ENCODE measurements at regions not wholly inside any gene's neighbourhood (a gene's known extent, or its start where the extent isn't known, plus 50 kb on each side); places are given as distances from the start of the nearest gene placed in this dataset.

DNA sequence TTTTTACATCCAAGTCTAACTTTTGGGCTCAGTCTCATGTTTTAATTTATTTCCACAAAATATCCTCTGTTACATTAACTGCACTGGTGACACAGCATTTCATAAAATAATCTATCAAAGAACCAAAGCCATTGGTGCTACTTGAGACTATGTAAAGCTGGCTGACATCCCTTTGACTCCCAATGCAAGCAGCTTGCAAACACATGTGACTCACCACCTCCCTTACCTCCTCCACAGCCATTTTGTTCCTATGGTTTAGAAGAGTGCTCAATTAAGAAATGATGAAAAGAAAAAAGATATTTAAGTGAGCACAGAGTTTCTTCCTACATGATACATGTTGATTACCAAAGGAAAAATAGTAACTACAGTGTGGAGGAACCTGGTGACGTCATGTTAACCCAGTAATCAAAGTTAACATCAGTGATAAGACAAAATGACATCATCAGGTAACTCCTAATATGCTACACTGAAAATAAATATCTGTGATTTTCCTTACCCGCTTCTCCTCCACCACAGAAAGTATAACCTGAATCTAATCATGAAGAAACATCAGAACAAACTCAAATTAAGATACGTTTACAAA lies 53.3 kb upstream of the LGSN start:
- H3K79me2 ChIP-seq (ENCODE audit: insufficient read depth, low read length): no peaks in the 10 kb centered on the region
- no peak overlapping the region for H2AFZ ChIP-seq (ENCODE audit: low read length)
- no peak overlapping the region for H3K4ac ChIP-seq (ENCODE audit: low read depth, low read length)
- H3K36me3 Mint-ChIP-seq (ENCODE audit: insufficient read depth in 1 of 3, low read depth in 3 of 3): no peaks in the 10 kb centered on the region; a peak in 1 of 7 replicates
- no peak overlapping the region for H4K5ac ChIP-seq (ENCODE audit: insufficient read length, low read depth, low read length)
- H3K23ac ChIP-seq (ENCODE audit: insufficient read length, low read depth, low read length): no peak overlapping the region
- H3K27me3 ChIP-seq (ENCODE audit: insufficient read depth, low read length): no peaks in the 10 kb centered on the region
- no peak overlapping the region for H2BK5ac ChIP-seq (ENCODE audit: insufficient read length, low read length)
- no peak overlapping the region for H3K27ac Mint-ChIP-seq
- no peaks in the 10 kb centered on the region for H3K23me2 ChIP-seq (ENCODE audit: insufficient read length, low read depth, low read length, poor library complexity, severe bottlenecking)
- no peaks in the 10 kb centered on the region for H3K9me3 Mint-ChIP-seq
- peaks cover 4 to 5% of the 10 kb centered on the region in 2 experiments; a peak in 3 of 4 replicates for H3K4me1 Mint-ChIP-seq
- TF ChIP-seq, protein P1, sequence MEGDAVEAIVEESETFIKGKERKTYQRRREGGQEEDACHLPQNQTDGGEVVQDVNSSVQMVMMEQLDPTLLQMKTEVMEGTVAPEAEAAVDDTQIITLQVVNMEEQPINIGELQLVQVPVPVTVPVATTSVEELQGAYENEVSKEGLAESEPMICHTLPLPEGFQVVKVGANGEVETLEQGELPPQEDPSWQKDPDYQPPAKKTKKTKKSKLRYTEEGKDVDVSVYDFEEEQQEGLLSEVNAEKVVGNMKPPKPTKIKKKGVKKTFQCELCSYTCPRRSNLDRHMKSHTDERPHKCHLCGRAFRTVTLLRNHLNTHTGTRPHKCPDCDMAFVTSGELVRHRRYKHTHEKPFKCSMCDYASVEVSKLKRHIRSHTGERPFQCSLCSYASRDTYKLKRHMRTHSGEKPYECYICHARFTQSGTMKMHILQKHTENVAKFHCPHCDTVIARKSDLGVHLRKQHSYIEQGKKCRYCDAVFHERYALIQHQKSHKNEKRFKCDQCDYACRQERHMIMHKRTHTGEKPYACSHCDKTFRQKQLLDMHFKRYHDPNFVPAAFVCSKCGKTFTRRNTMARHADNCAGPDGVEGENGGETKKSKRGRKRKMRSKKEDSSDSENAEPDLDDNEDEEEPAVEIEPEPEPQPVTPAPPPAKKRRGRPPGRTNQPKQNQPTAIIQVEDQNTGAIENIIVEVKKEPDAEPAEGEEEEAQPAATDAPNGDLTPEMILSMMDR (conservative IDR thresholded peaks at IDR 0.05): no peak
- no peaks in the 10 kb centered on the region for H3K79me1 ChIP-seq (ENCODE audit: insufficient read depth, low read depth, low read length, poor library complexity, severe bottlenecking)
- WGBS (ENCODE audit: extremely low coverage, insufficient read length, low lambda C conversion rate): no CpG with 5 or more reads among the region's 3 CpGs
- H2BK12ac ChIP-seq (ENCODE audit: insufficient read length, low read depth, low read length): no peak overlapping the region
- no peak overlapping the region for H2BK120ac ChIP-seq (ENCODE audit: low read depth, low read length, poor library complexity, severe bottlenecking)
- H3K27ac ChIP-seq (ENCODE audit: insufficient read length, low read depth, low read length): no peak overlapping the region
- H3K9me3 ChIP-seq (ENCODE audit: control insufficient read depth, low read depth, low read length): no peaks in the 10 kb centered on the region
- H3K27me3 Mint-ChIP-seq (ENCODE audit: low read depth): no peaks in the 10 kb centered on the region
- no peak overlapping the region for H2BK20ac ChIP-seq (ENCODE audit: low read depth, low read length, poor library complexity, severe bottlenecking)
- H3K4me1 ChIP-seq (ENCODE audit: insufficient read depth, low read length): no peaks in the 10 kb centered on the region
- no peaks in the 10 kb centered on the region for H4K20me1 ChIP-seq (ENCODE audit: control insufficient read depth, insufficient read depth, insufficient read length)
- H2BK15ac ChIP-seq (ENCODE audit: low read depth, low read length): no peak overlapping the region
- no peak overlapping the region for H3K4me3 Mint-ChIP-seq
- no peak overlapping the region for H3K56ac ChIP-seq (ENCODE audit: insufficient read length, low read depth, low read length)
- H3K18ac ChIP-seq (ENCODE audit: insufficient read length, low read depth, low read length): no peak overlapping the region
- H3K14ac ChIP-seq (ENCODE audit: insufficient read depth, low read length): no peak overlapping the region
- no peak overlapping the region for H3K4me2 ChIP-seq (ENCODE audit: insufficient read depth, insufficient read length, low read length)
- no peak overlapping the region for H4K8ac ChIP-seq (replicated peaks; ENCODE audit: insufficient read length, low read depth, low read length)
- no peak overlapping the region for H4K91ac ChIP-seq (ENCODE audit: insufficient read length, low read depth, low read length)
- no peak overlapping the region for H3K9ac ChIP-seq (ENCODE audit: extremely low read depth, insufficient read length, low read length)
- no peak overlapping the region for H2AK5ac ChIP-seq (ENCODE audit: insufficient read length, low read length)
- DNase-seq: no peak
- H3T11ph ChIP-seq (ENCODE audit: low read length): no peak overlapping the region

Measured in H9 (cell line).